ENCODE measurements at regions not wholly inside any gene's neighbourhood (a gene's known extent, or its start where the extent isn't known, plus 50 kb on each side); places are given as distances from the start of the nearest gene placed in this dataset.

DNA sequence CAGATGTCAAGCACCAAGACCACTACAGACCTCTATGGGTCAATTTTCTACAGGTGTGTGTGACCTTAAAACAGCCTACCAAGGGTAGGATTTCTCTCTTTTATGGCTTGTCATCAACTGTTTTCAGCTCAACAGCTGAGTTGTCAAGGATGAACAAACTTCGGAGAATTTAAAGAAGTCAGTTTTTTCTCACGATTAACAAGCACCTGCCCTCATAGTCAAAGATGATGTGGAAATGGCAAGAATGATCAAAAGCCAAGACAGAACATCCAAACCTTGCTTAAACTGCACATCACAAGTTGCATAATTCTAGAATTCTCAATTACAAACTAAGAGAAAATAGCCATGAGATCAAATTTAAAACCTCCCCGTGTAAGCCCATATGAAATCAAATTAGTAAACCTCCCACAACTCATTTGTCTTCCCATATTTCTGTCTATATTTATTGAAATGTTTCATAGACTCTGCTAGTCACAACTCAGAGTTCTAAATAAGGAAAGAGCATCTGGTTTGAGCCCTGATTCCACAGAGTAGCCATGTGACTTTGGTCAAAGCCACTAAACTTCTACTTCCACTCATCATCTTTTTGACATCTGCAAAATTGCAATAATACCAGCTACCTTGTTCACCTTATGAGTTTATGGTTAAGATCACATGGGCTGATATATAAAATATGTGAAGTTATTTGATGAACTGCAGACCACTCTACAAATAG is 521.5 kb upstream of the HTR2A start:
- no peak for TF ChIP-seq CTCF (IDR thresholded peaks at IDR 0.05)
- TF ChIP-seq POLR2A (IDR thresholded peaks at IDR 0.05), result no peak
